Osteoblast (primary cell): ENCODE measurements at regions not wholly inside any gene's neighbourhood (a gene's known extent, or its start where the extent isn't known, plus 50 kb on each side); places are given as distances from the start of the nearest gene placed in this dataset.
"Not testable (repeated sequence)": the region's sequence is repeated elsewhere in the genome, so short reads cannot be mapped to it uniquely, and the experiment has no call there.

ENCODE experiments used
- DNase-seq: peaks from one replicate; pipeline ENCODE4 v3.0.0; 2011; ENCODE audit warnings: low spot score, mixed read lengths; ENCODE audit not compliant: insufficient read length; ENCODE audit errors: missing footprints
- H2AFZ ChIP-seq: 2 replicates; pipeline ENCODE4 v1.6.0; 2011; ENCODE audit warnings: mild to moderate bottlenecking, low read length
- H3K27ac ChIP-seq: 2 replicates; pipeline ENCODE4 v1.5.1; 2011; ENCODE audit warnings: mild to moderate bottlenecking, low read depth, low read length, moderate library complexity
- H3K27me3 ChIP-seq: 2 replicates; pipeline ENCODE4 v1.6.0; 2012; ENCODE audit warnings: mild to moderate bottlenecking, control low read depth, inconsistent platforms, low read length, moderate library complexity; ENCODE audit not compliant: insufficient read depth
- H3K36me3 ChIP-seq: 2 replicates; pipeline ENCODE4 v1.5.1; 2011; ENCODE audit warnings: mild to moderate bottlenecking, low read length, control low read depth, moderate library complexity; ENCODE audit not compliant: insufficient read depth
- H3K4me1 ChIP-seq: 2 replicates; pipeline ENCODE4 v1.5.1; 2011; ENCODE audit warnings: mild to moderate bottlenecking, low read length, control low read depth, moderate library complexity; ENCODE audit not compliant: insufficient read depth
- H3K4me2 ChIP-seq: 2 replicates; pipeline ENCODE4 v1.6.0; 2011; ENCODE audit warnings: mild to moderate bottlenecking, low read length; ENCODE audit not compliant: insufficient read depth
- H3K4me3 ChIP-seq: fragments of 200-600 bp; sonication (generic); 3 replicates; pipeline ENCODE4 v1.5.1; 2012; ENCODE audit warnings: mild to moderate bottlenecking, low read length, inconsistent platforms; ENCODE audit not compliant: insufficient read depth
- H3K79me2 ChIP-seq: 2 replicates; pipeline ENCODE4 v1.6.0; 2012; ENCODE audit warnings: mild to moderate bottlenecking, low read length, control low read depth, inconsistent platforms; ENCODE audit not compliant: insufficient read depth
- H3K9me3 ChIP-seq: 2 replicates; pipeline ENCODE4 v1.5.1; 2011; ENCODE audit warnings: low read depth, low read length, control low read depth
- H4K20me1 ChIP-seq: 2 replicates; pipeline ENCODE4 v1.6.0; 2012; ENCODE audit warnings: mild to moderate bottlenecking, low read length, control low read depth; ENCODE audit not compliant: insufficient read depth
- TF ChIP-seq, protein P1 (sequence below): IDR thresholded peaks from 2 replicates; pipeline ENCODE4 v1.5.1; 2011; ENCODE audit warnings: mild to moderate bottlenecking, low read depth, low read length, moderate library complexity; ENCODE audit errors: extremely low read depth

GRCh38 chr3:81989274-81989673 is 227.8 kb upstream of the GBE1 start:
- H2AFZ ChIP-seq, result no peak overlapping the region
- H3K27me3 ChIP-seq, result no peaks in the 10 kb centered on the region
- TF ChIP-seq, protein P1, sequence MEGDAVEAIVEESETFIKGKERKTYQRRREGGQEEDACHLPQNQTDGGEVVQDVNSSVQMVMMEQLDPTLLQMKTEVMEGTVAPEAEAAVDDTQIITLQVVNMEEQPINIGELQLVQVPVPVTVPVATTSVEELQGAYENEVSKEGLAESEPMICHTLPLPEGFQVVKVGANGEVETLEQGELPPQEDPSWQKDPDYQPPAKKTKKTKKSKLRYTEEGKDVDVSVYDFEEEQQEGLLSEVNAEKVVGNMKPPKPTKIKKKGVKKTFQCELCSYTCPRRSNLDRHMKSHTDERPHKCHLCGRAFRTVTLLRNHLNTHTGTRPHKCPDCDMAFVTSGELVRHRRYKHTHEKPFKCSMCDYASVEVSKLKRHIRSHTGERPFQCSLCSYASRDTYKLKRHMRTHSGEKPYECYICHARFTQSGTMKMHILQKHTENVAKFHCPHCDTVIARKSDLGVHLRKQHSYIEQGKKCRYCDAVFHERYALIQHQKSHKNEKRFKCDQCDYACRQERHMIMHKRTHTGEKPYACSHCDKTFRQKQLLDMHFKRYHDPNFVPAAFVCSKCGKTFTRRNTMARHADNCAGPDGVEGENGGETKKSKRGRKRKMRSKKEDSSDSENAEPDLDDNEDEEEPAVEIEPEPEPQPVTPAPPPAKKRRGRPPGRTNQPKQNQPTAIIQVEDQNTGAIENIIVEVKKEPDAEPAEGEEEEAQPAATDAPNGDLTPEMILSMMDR, result no peak
- H3K27ac ChIP-seq, result no peak overlapping the region
- H3K9me3 ChIP-seq, result no peaks in the 10 kb centered on the region
- no peaks in the 10 kb centered on the region for H3K36me3 ChIP-seq
- H3K4me3 ChIP-seq, result no peak overlapping the region
- no peak overlapping the region for H3K4me2 ChIP-seq
- no peak for DNase-seq
- H4K20me1 ChIP-seq, result no peaks in the 10 kb centered on the region
- no peaks in the 10 kb centered on the region for H3K79me2 ChIP-seq
- no peaks in the 10 kb centered on the region for H3K4me1 ChIP-seq

- H3K9me3 ChIP-seq, H3K27me3 ChIP-seq, H4K20me1 ChIP-seq, H2AFZ ChIP-seq, H3K27ac ChIP-seq, H3K36me3 ChIP-seq, DNase-seq, H3K4me3 ChIP-seq, H3K4me2 ChIP-seq, H3K4me1 ChIP-seq, H3K79me2 ChIP-seq: not testable (repeated sequence)
Measured at GRCh38 chr3:81987412-81987811, 226.0 kb upstream of the GBE1 start.

- no peak for DNase-seq
- Histone ChIP-seq H3K79me2 (no peaks in the 10 kb centered on the region), H3K9me3 (no peaks in the 10 kb centered on the region), H3K36me3 (no peaks in the 10 kb centered on the region), H3K4me3 (no peak overlapping the region), H3K4me1 (no peaks in the 10 kb centered on the region), H2AFZ (no peak overlapping the region), H4K20me1 (no peaks in the 10 kb centered on the region), H3K4me2 (no peak overlapping the region), H3K27ac (no peak overlapping the region), H3K27me3 (no peaks in the 10 kb centered on the region)
- TF ChIP-seq, protein P1, result no peak
Measured at GRCh38 chr3:81985996-81986723, 224.7 kb upstream of the GBE1 start.

DNA sequence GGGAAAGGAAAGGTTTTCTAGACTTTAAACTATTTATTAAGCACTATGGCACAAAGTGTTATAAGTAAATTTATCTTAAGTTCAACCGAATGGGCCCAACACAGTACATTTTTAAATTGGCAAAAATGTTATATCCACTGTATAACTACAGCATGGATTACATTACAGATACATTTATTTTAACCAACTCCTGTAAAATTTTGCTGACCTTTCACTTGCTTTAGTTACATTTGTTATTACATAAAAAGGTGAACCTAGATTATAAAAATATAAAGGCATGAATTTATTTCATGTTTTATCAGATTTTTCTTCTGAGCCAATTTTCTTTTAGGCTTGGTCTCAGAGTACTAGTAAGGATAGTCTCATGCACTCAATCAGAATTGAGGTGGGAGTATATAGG is 221.9 kb upstream of the GBE1 start:
- Histone ChIP-seq H3K27me3 (no peaks in the 10 kb centered on the region), H3K27ac (no peak overlapping the region), H3K4me2 (no peak overlapping the region), H3K9me3 (no peaks in the 10 kb centered on the region), H4K20me1 (no peaks in the 10 kb centered on the region), H3K79me2 (no peaks in the 10 kb centered on the region), H3K36me3 (no peaks in the 10 kb centered on the region), H3K4me1 (no peaks in the 10 kb centered on the region), H2AFZ (no peak overlapping the region), H3K4me3 (no peak overlapping the region)
- DNase-seq, result no peak
- TF ChIP-seq, protein P1, result no peak
